HepG2 (cell line): ENCODE measurements at regions not wholly inside any gene's neighbourhood (a gene's known extent, or its start where the extent isn't known, plus 50 kb on each side); places are given as distances from the start of the nearest gene placed in this dataset.
"Not testable (repeated sequence)": the region's sequence is repeated elsewhere in the genome, so short reads cannot be mapped to it uniquely, and the experiment has no call there.

Experiments
- EZH2 ChIP-seq: conservative IDR thresholded peaks from 2 replicates; pipeline ENCODE4 v1.6.1; 2012; ENCODE audit warnings: mild to moderate bottlenecking, low read depth, low read length, moderate library complexity
- NR2F1 ChIP-seq, 2 experiments: fragments of 450-650 bp in 1 of 2; formaldehyde crosslinking in 1 of 2; IDR thresholded peaks; 2 replicates each; pipeline versions ENCODE4 v1.5.0 to v1.6.1; 2016 to 2020; ENCODE audit warnings: mild to moderate bottlenecking in 1 of 2, missing compliant biosample characterization in 1 of 2, missing genetic modification reagents in 1 of 2, moderate library complexity in 1 of 2
- TCF12 ChIP-seq, 2 experiments: fragments of 450-650 bp in 1 of 2; sonication (generic) in 1 of 2; formaldehyde crosslinking in 1 of 2; IDR thresholded peaks; 2 replicates each; pipeline versions ENCODE4 v1.6.1 to v1.8.0; 2017 to 2022; ENCODE audit warnings: antibody characterized with exemption in 1 of 2, mild to moderate bottlenecking in 1 of 2, missing genetic modification reagents in 1 of 2, moderate library complexity in 1 of 2

- not testable (repeated sequence) for TF ChIP-seq EZH2; NR2F1 (CRISPR knock-in tag; IDR thresholded peaks at IDR 0.05); TCF12 (IDR thresholded peaks at IDR 0.05); TCF12 (CRISPR knock-in tag; IDR thresholded peaks at IDR 0.05)
Measured at GRCh38 chr2:90297701-90298100, 1606.2 kb downstream of the RPIA start.
